ENCODE measurements at regions not wholly inside any gene's neighbourhood (a gene's known extent, or its start where the extent isn't known, plus 50 kb on each side); places are given as distances from the start of the nearest gene placed in this dataset.
A peak's percentile ranks its signal among the peaks of the same experiment; 100 is the strongest.

DNA sequence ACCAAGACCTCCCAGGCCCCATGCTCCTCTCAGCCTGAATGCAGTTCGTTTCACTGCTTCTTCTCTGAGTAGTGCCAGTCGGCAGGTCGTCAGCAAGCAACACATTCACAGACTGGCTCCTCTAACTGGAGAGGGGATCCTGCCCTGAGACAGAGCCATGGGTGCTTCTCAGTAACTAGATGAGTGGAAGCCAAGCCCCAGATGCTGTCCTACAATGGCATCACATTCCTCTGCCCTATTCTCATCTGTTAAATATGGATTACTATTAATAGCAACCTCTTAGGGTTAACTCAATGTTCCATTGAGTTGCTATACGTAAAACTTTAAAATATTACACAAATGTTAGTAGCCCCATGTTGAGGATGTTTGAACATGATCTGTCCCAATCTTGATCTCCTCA, 84.2 kb upstream of the S1PR1 start:
- no peak for DNase-seq

GRCh38 chr1:101151286-101151685, 85.5 kb upstream of the S1PR1 start:
- DNase-seq: no peak

DNA sequence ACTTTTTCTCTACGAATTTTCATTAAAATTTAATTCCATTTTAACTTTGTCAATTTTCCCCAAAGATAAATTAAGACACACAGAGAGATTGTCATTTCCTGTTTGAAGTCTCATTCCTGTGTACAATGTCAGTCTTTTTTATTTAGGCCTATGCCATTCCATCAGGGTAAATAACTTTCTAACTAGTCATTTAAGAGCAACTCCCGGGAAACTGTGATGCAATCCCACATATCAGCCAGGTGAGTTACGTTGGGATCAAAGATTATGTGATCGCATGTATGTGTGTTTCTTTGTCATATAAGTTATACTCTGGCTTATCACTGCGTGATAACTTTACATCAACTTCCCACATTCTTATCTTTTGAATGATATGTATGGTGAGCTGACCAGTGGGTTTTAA, 86.1 kb upstream of the S1PR1 start:
- no peak for DNase-seq

DNA sequence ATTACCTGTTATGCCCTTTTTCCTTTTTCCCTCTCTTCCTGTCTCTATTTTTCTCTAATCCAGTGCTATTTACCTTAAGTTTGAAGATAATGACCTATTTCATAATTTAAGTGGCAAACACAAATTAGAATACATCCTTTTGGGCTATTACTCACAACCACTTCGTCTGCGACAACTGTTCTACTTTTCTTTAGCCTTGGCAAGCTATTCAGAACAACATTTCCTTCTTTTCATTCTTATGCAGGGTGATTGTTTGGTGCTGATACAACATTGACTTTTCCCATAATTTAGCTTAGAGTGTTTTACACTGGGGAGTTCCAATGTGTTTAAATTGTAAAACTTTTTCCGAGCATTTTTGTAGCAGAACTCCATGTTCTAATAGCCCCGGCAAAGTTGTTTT, 86.6 kb upstream of the S1PR1 start:
- no peak for DNase-seq

DNA sequence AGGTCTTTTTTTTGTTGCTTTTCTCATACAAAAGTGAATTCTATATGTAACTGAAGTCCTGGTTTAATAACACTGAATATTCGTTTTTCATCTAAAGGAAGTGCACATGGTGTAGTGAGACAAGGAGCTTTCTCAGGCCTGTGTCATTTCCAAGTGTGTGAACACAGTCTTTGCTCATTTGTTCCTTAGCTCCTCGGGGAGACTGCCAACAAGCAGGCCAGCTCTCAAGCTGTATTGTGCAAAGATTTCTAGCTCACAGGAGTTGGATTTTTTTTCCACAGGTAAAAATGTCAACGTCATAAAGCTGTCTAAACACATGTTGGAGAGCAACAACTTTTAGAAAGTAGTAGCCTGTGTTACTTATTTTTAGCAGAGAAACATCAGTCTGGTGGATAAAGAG, 87.8 kb upstream of the S1PR1 start:
- peak in 20 of 56 donors; percentile 0 to 52 (median 4) for DNase-seq

- DNase-seq: peak in 8 of 56 donors; percentile 1 to 27 (median 6)
Measured at GRCh38 chr1:101147381-101147780, 89.4 kb upstream of the S1PR1 start.

- DNase-seq: no peak
Measured at GRCh38 chr1:101145449-101145820, 91.4 kb upstream of the S1PR1 start.

GRCh38 chr1:101144671-101145448, 92.0 kb upstream of the S1PR1 start:
- DNase-seq: no peak

GRCh38 chr1:101142244-101142643, 94.6 kb upstream of the S1PR1 start:
- no peak for DNase-seq

DNA sequence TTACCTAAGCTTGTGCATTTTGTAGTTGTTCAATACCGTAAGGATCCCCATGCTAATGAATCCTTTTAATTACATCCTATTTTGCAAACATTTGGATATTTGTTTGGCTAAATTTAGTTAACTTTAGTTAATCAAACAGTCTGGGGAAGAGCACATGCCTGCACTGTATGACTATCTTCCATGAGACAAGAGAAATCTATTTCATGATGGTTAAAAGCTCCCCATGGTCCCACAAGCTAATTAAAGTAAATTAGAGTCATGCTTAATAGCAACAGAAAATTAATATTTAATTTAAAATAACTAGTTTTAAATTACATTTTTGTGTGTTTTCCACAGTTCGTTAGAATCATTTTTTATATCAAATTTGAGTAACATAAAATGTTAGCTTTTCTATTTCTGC, 95.4 kb upstream of the S1PR1 start:
- DNase-seq: no peak

- DNase-seq: no peak
Measured at GRCh38 chr1:101139821-101140718, 96.7 kb upstream of the S1PR1 start.

DNA sequence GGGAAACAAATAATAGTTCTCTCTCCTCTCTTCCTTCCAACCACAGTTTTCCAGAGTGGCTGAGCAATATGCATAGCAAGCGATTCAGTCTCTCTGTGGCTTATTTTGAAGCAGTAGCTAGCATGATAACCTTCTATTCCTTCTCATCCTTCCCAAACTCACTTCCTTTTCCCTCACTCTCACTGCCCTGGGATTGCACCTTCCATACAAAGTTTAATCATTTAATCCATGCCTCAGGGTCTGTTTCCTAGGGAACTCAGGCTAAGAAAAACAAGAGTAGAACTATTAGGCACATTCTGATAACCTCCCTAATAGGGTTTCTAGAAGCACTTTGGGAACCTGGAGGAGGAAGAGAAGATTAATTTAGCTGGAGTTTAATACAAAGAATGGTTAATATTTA, 97.7 kb upstream of the S1PR1 start:
- no peak for DNase-seq

GRCh38 chr1:101137144-101138126, 99.4 kb upstream of the S1PR1 start:
- no peak for DNase-seq

- no peak for DNase-seq
Measured at GRCh38 chr1:101136739-101137138, 100.1 kb upstream of the S1PR1 start.

DNA sequence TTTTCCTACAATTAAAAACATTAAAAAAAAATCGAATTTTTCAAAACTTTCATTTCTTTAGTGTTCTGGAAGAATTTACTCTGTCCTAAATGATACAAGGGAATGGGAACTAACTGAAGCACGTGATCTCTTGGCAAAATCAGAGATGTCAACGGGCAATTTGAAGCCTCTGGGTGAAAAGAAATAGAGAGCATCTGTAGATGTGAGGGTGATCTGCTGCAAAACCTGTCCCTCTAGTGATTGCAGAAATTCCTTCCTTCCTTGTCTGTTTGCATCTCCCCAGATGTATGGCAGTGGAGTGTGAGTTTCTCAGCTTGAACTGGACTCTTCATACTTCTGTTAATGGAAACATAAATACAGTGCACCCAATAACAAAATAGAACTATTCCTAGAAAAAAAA, 100.5 kb upstream of the S1PR1 start:
- no peak for DNase-seq

DNA sequence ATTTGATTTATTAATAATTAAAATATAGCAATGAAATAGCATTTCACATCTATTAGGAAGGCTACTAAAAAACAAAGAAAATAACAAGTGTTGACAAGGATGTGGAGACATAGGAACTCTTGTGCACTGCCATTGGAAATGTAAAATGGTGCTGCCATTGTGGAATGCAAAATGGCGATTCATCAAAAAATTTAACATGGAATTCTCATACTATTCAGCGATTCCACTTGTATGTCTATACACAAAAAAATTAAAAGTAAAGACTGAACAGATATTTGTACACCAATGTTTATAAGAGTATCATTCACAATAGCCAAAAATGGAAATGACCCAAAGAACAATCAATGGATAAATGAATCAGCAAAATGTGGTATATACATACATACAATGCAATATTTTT, 101.3 kb upstream of the S1PR1 start:
- DNase-seq: no peak

DNA sequence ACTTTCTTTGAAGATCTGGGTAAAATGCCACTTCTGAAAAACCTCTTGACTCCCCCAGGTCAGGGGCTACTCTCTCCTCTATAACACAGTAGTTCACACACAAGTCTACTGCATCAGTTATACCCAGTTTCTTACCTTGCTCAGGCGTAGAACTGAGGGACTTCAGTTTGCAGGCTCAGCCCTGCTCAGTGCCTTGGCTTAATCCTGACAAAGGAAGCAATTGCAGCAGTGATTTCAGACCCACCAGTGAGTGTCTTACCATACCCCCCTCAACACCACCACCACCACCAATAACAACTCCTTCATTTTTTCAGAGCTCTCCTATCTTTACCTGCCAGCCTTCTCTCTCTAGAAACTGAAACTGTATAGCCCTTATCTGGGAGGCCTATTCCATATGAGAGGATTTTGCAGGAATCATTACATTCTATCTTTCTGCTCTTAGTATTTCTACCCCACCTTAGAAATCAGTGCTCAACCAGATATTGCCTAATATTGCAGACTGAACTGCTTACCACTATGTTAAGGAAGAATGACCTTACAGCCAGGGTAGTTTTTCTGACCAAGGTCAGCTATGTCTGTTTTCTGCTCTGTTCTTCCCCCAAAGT, 105.5 kb upstream of the S1PR1 start:
- no peak for DNase-seq

DNA sequence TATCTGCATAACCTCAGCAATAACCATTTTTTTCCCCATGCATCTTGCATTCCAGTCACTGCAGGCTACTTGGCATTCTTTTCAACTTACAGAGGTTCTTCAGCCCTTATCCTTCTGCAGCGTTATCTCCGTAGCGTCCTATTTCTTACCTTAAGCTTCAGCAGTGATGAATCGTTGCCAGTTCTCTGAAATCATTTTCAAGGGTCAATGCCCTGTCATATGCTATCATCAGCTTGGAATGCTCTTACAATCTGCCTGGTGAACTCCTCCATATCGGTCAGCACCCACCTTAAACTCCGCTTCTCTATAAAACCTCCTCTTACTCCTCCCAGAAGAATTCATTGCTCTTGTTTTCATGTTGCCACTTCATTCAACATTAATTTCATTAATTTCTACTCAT, 105.1 kb upstream of the DPH5 start:
- DNase-seq: no peak

DNA sequence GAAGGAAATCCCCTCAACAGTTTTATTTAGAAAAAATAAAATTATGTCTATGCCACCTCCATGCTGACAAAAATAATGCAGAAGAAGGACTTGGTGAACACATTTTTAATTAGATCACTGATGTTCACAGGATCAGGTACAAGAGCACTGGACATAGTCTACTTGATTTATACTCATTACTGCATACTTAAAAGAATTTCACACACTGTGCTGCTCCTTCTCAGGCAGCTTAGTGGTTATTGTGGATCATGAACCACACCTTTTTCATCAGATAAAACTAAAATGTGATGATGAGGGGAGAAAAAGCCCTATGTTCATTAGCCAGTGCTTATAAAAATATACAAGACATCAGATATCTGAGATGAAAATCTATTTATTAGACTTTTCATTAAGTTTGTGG, 103.3 kb upstream of the DPH5 start:
- no peak for DNase-seq

- DNase-seq: no peak
Measured at GRCh38 chr1:101128211-101128727, 102.7 kb upstream of the DPH5 start.

DNA sequence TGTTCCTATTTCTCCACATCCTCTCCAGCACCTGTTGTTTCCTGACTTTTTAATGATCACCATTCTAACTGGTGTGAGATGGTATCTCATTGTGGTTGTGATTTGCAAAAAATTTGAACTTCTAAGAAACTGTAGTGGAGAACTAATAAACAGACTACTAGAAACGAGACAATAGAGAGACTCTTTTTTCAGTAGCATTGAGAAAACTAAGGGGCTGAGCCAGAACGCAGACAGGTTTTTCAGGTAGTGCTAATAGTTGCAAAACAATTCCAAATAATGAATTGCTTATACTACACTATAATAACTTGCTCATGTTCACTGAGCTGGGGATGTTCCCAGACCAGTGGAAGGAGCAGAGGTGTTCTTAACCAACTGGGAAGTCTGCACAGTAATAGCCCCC, 98.8 kb upstream of the DPH5 start:
- no peak for DNase-seq

All from nucleus accumbens (tissue), 56 donors.